Mucosa of descending colon (tissue), 3 donors: ENCODE measurements at regions not wholly inside any gene's neighbourhood (a gene's known extent, or its start where the extent isn't known, plus 50 kb on each side); places are given as distances from the start of the nearest gene placed in this dataset.

ENCODE experiments used
- ATAC-seq: fragments of 200-7000 bp; cut with Tn5 transposase; one replicate; pipeline ENCODE4 v1.9.1; 2020; ENCODE audit warnings: mild to moderate bottlenecking, moderate library complexity
- DNase-seq, 3 donors: peaks; one replicate each; pipeline ENCODE4 v3.0.0-alpha.2; 2020
- H3K36me3 ChIP-seq: fragments of 200-600 bp; one replicate; pipeline ENCODE4 v1.8.0; 2021; ENCODE audit warnings: low read depth, mild to moderate bottlenecking
- H3K4me1 ChIP-seq: fragments of 200-600 bp; one replicate; pipeline ENCODE4 v1.8.0; 2021; ENCODE audit warnings: low read depth, mild to moderate bottlenecking
- H3K4me3 ChIP-seq: fragments of 200-600 bp; one replicate; pipeline ENCODE4 v1.8.0; 2021; ENCODE audit warnings: mild to moderate bottlenecking
- H3K9me3 ChIP-seq: fragments of 200-600 bp; one replicate; pipeline ENCODE4 v1.8.0; 2021; ENCODE audit warnings: mild to moderate bottlenecking
- CTCF ChIP-seq: fragments of 200-600 bp; IDR thresholded peaks from one replicate; pipeline ENCODE4 v1.8.0; 2022; ENCODE audit warnings: antibody characterized with exemption, mild to moderate bottlenecking
- intact Hi-C, 2 donors: fragments of 100-400 bp; cut with DNase I in 1 of 2; cut with micrococcal nuclease in 1 of 2; formaldehyde crosslinking; loops; one replicate each; pipeline versions ENCODE4 v1.11.0 to v1.11.1; 2022; cut with DNase I, micrococcal nuclease
- donor health status: DM: no; HTN: no; CAD: no; lungs with moderate emphysema.
- donor health status: DM: no; HTN: no; CAD: no.
- donor health status: DM: no; HTN: yes; CAD: no.

- Histone ChIP-seq H3K4me3 (no peak overlapping the region), H3K9me3 (no peaks in the 10 kb centered on the region), H3K36me3 (no peaks in the 10 kb centered on the region), H3K4me1 (no peaks in the 10 kb centered on the region)
- no peak for TF ChIP-seq CTCF
- intact Hi-C loops, result no loop called here
- no peak for ATAC-seq
- no peak for DNase-seq
These were observed 98.1 kb downstream of the GPR37 start for GRCh38 chr7:124667312-124668153.

- Histone ChIP-seq H3K9me3 (no peaks in the 10 kb centered on the region), H3K4me3 (no peak overlapping the region), H3K4me1 (no peaks in the 10 kb centered on the region), H3K36me3 (no peaks in the 10 kb centered on the region)
- DNase-seq, result no peak
- TF ChIP-seq CTCF, result no peak
- no peak for ATAC-seq
- intact Hi-C loops, result no loop called here
These were observed 102.7 kb downstream of the GPR37 start for GRCh38 chr7:124662937-124663336.

GRCh38 chr7:124662372-124662771 lies 103.2 kb downstream of the GPR37 start:
- TF ChIP-seq CTCF, result no peak
- Histone ChIP-seq H3K36me3 (no peaks in the 10 kb centered on the region), H3K9me3 (no peaks in the 10 kb centered on the region), H3K4me1 (no peaks in the 10 kb centered on the region), H3K4me3 (no peak overlapping the region)
- ATAC-seq (no peak), DNase-seq (no peak)
- intact Hi-C loops, result no loop called here

GRCh38 chr7:124655990-124656389 lies 109.6 kb downstream of the GPR37 start:
- intact Hi-C loops, result no loop called here
- no peak overlapping the region for H3K4me3 ChIP-seq

GRCh38 chr7:124652237-124652636 lies 113.4 kb downstream of the GPR37 start:
- no peaks in the 10 kb centered on the region for H3K4me1 ChIP-seq
- H3K4me3 ChIP-seq, result no peak overlapping the region
- DNase-seq, result no peak
- ATAC-seq, result no peak
- TF ChIP-seq CTCF, result no peak
- intact Hi-C loops, result no loop called here
- no peaks in the 10 kb centered on the region for H3K36me3 ChIP-seq
- no peaks in the 10 kb centered on the region for H3K9me3 ChIP-seq

More at GRCh38 chr7:124655990-124656389, 109.6 kb downstream of the GPR37 start:
- Histone ChIP-seq H3K36me3 (no peaks in the 10 kb centered on the region), H3K9me3 (no peaks in the 10 kb centered on the region), H3K4me1 (no peaks in the 10 kb centered on the region)
- TF ChIP-seq CTCF, result no peak
- no peak for ATAC-seq
- DNase-seq, result no peak
